Caco-2 (cell line): ENCODE measurements at regions not wholly inside any gene's neighbourhood (a gene's known extent, or its start where the extent isn't known, plus 50 kb on each side); places are given as distances from the start of the nearest gene placed in this dataset.

Experiments
- BruUV-seq: library from RNA; stranded (reverse); fragments of 400-500 nt; replicated peaks from 2 replicates; lab custom pipeline; 2021; lab: Mats Ljungman, UMichigan
- CTCF ChIA-PET: fragments of 300-600 bp; sonication (Branson Sonifier 250); formaldehyde crosslinking; loops from one replicate; lab custom pipeline; 2022; ENCODE audit warnings: antibody characterized with exemption; lab: Charles Lee
- POLR2A ChIA-PET: fragments of 300-600 bp; sonication (Branson Sonifier 250); formaldehyde crosslinking; loops from one replicate; lab custom pipeline; 2022; ENCODE audit warnings: antibody characterized with exemption; lab: Charles Lee
- DNase-seq, 2 experiments: peaks; one replicate each; pipeline versions ENCODE4 v3.0.0 to v3.0.0-alpha.2; 2020 to 2022
- H3K27me3 ChIP-seq: replicated peaks from 2 replicates; pipeline ENCODE4 v1.6.0; 2011; ENCODE audit warnings: low read length; ENCODE audit not compliant: control insufficient read depth, insufficient read depth
- H3K36me3 ChIP-seq: 2 replicates; pipeline ENCODE4 v1.5.1; 2011; ENCODE audit warnings: low read length; ENCODE audit not compliant: control insufficient read depth, insufficient read depth
- H3K4me1 ChIP-seq: fragments of 250-450 bp; sonication (Bioruptor Pico); 2 replicates; pipeline ENCODE4 v1.5.1; 2020; ENCODE audit warnings: mild to moderate bottlenecking
- H3K4me3 ChIP-seq: 2 replicates; pipeline ENCODE4 v1.5.1; 2011; ENCODE audit warnings: low read depth, mild to moderate bottlenecking, control low read depth, low read length
- H3K9me3 ChIP-seq: fragments of 250-450 bp; sonication (Bioruptor Pico); 2 replicates; pipeline ENCODE4 v1.5.1; 2020; ENCODE audit warnings: mild to moderate bottlenecking, moderate library complexity
- H3K27ac Mint-ChIP-seq: one replicate; pipeline ENCODE4 v1.8.0; 2022; ENCODE audit warnings: mixed read lengths; ENCODE audit not compliant: unreplicated experiment
- H3K27me3 Mint-ChIP-seq: one replicate; pipeline ENCODE4 v1.8.0; 2022; ENCODE audit warnings: mixed read lengths; ENCODE audit not compliant: insufficient read depth, unreplicated experiment
- H3K36me3 Mint-ChIP-seq: one replicate; pipeline ENCODE4 v1.8.0; 2022; ENCODE audit warnings: mild to moderate bottlenecking, mixed read lengths; ENCODE audit not compliant: insufficient read depth, unreplicated experiment
- H3K4me1 Mint-ChIP-seq: one replicate; pipeline ENCODE4 v1.8.0; 2022; ENCODE audit warnings: low read depth, mixed read lengths; ENCODE audit not compliant: unreplicated experiment
- H3K4me3 Mint-ChIP-seq: one replicate; pipeline ENCODE4 v1.8.0; 2022; ENCODE audit warnings: mild to moderate bottlenecking, moderate library complexity, mixed read lengths; ENCODE audit not compliant: unreplicated experiment
- H3K9me3 Mint-ChIP-seq: one replicate; pipeline ENCODE4 v1.8.0; 2022; ENCODE audit warnings: mixed read lengths; ENCODE audit not compliant: unreplicated experiment
- intact Hi-C: fragments of 100-400 bp; cut with micrococcal nuclease; formaldehyde crosslinking; loops from one replicate; pipeline ENCODE4 v1.10.0; 2022; ENCODE audit not compliant: unreplicated experiment
- TF ChIP-seq, protein P1 (sequence below), 2 experiments: fragments of 200-600 bp in 1 of 2; IDR thresholded peaks; 1 replicate in 1 of 2; 2 replicates in 1 of 2; pipeline versions ENCODE4 v1.5.1 to v1.8.0; 2011 to 2022; ENCODE audit warnings: antibody characterized with exemption in 1 of 2, control low read depth in 1 of 2, inconsistent platforms in 1 of 2, low read depth in 1 of 2, low read length in 1 of 2, mild to moderate bottlenecking in 1 of 2, moderate library complexity in 1 of 2; ENCODE audit not compliant: insufficient read depth in 1 of 2, severe bottlenecking in 1 of 2, unreplicated experiment in 1 of 2

DNA sequence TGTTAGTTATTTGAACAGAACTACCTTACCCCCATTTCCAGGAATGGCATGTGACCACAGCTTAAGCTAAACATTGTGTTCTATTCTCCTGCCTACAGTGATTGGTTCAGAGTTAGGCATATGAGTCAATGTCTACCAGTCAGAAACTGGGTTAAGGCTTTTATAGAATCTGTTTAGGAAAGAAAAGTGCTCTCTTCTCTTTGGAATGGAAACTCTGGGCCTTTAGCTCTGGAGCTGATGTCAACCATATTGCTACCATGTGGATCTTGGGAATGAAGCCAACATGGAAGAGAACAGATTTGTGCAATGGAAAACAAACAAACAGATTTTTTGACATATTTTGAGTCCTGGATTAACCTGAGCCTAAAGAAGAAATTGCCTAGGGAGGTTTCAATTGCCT, 488.9 kb upstream of the TNC start:
- DNase-seq: no peak
- Mint-ChIP-seq H3K27me3 (peaks cover 4% of the 10 kb centered on the region), H3K9me3 (no peaks in the 10 kb centered on the region), H3K36me3 (no peaks in the 10 kb centered on the region), H3K4me3 (no peak overlapping the region), H3K4me1 (no peaks in the 10 kb centered on the region), H3K27ac (no peak overlapping the region)
- TF ChIP-seq, protein P1, sequence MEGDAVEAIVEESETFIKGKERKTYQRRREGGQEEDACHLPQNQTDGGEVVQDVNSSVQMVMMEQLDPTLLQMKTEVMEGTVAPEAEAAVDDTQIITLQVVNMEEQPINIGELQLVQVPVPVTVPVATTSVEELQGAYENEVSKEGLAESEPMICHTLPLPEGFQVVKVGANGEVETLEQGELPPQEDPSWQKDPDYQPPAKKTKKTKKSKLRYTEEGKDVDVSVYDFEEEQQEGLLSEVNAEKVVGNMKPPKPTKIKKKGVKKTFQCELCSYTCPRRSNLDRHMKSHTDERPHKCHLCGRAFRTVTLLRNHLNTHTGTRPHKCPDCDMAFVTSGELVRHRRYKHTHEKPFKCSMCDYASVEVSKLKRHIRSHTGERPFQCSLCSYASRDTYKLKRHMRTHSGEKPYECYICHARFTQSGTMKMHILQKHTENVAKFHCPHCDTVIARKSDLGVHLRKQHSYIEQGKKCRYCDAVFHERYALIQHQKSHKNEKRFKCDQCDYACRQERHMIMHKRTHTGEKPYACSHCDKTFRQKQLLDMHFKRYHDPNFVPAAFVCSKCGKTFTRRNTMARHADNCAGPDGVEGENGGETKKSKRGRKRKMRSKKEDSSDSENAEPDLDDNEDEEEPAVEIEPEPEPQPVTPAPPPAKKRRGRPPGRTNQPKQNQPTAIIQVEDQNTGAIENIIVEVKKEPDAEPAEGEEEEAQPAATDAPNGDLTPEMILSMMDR (IDR thresholded peaks at IDR 0.05; ENCODE audit: insufficient read depth in 1 of 2, low read depth in 1 of 2, low read length in 1 of 2, severe bottlenecking in 1 of 2, unreplicated experiment in 1 of 2): no peak
- H3K4me3 ChIP-seq: no peak overlapping the region
- no peaks in the 10 kb centered on the region for H3K4me1 ChIP-seq
- CTCF ChIA-PET: no interaction called here
- H3K36me3 ChIP-seq: no peaks in the 10 kb centered on the region
- H3K27me3 ChIP-seq: no peaks in the 10 kb centered on the region
- POLR2A ChIA-PET: no interaction called here
- H3K9me3 ChIP-seq: no peaks in the 10 kb centered on the region
- intact Hi-C loops: no loop called here
- BruUV-seq: no TSS peak

DNA sequence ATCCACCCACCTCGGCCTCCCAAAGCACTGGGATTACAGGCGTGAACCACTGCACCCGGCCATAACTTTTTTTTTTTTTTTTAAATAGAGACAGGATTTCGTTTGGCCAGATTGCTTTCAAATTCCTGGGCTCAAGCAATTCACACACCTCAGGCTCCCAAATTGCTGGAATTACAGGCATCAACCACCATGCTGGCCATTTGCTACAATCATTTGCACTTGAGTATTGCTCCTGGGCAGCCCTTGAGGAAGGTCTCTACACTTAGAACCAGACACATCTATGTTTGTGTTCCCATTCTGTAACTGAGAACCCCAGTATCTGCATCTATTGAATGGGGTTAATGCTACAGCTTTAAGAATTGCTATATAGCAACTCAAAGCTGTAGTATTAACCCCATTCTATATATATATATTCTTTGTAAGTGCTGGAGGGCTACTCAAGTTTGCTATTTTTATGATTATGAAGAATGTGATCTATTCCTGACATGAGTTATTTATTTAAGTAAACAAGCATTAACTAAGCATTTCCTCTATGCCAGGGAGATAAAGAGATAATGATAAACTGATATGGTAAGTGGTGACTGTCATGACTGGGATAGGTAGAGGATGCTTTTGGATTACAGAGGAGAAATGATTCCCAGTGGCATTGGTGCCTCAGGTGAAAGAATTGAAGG, 496.5 kb upstream of the TNC start:
- POLR2A ChIA-PET: no interaction called here
- TF ChIP-seq, protein P1 (IDR thresholded peaks at IDR 0.05; ENCODE audit: insufficient read depth in 1 of 2, low read depth in 1 of 2, low read length in 1 of 2, severe bottlenecking in 1 of 2, unreplicated experiment in 1 of 2): no peak
- Histone ChIP-seq H3K27me3 (no peaks in the 10 kb centered on the region), H3K4me1 (no peaks in the 10 kb centered on the region), H3K9me3 (no peaks in the 10 kb centered on the region), H3K36me3 (no peaks in the 10 kb centered on the region), H3K4me3 (no peak overlapping the region)
- no TSS peak for BruUV-seq
- H3K27me3 Mint-ChIP-seq: peaks cover 10% of the 10 kb centered on the region
- intact Hi-C loops: no loop called here
- CTCF ChIA-PET: interaction anchor here (0.5 to 0.8 kb wide), 2 partner anchors 29 to 1248 kb away, joined by 3 to 4 read pairs; no protein-coding TSS in a partner anchor
- no peak overlapping the region for H3K4me3 Mint-ChIP-seq
- H3K27ac Mint-ChIP-seq: no peak overlapping the region
- H3K9me3 Mint-ChIP-seq: no peaks in the 10 kb centered on the region
- H3K4me1 Mint-ChIP-seq: no peaks in the 10 kb centered on the region
- H3K36me3 Mint-ChIP-seq: no peaks in the 10 kb centered on the region
- DNase-seq: no peak

DNA sequence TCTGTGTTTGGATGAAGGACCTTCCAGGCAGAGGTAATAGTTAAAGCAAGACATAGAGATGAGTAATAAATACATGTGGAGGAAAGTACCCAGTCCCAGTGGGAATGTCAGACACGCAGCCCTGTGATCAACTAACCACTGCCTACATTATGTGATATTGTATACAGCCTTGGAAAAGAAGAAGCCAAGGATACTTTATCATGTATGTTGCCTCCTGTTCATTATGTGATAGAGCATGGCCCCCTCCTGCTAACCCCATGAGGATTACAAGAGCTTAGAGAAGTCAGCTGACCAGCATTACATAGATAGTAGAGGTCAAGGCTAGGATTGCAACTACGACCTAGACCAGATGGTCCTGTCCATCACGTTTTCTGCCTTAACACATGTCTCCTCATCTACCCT, 497.0 kb upstream of the TNC start:
- H3K4me1 Mint-ChIP-seq: no peaks in the 10 kb centered on the region
- H3K27me3 Mint-ChIP-seq: peaks cover 10% of the 10 kb centered on the region
- H3K27me3 ChIP-seq: no peaks in the 10 kb centered on the region
- H3K4me3 Mint-ChIP-seq: no peak overlapping the region
- ChIA-PET POLR2A (no interaction called here), CTCF (interaction anchor here (0.8 kb wide), 1 partner anchor 28 kb away, joined by 4 read pairs; no protein-coding TSS in a partner anchor)
- no TSS peak for BruUV-seq
- no peaks in the 10 kb centered on the region for H3K36me3 Mint-ChIP-seq
- no peaks in the 10 kb centered on the region for H3K9me3 ChIP-seq
- no peaks in the 10 kb centered on the region for H3K4me1 ChIP-seq
- TF ChIP-seq, protein P1 (IDR thresholded peaks at IDR 0.05; ENCODE audit: insufficient read depth in 1 of 2, low read depth in 1 of 2, low read length in 1 of 2, severe bottlenecking in 1 of 2, unreplicated experiment in 1 of 2): no peak
- no peak for DNase-seq
- H3K27ac Mint-ChIP-seq: no peak overlapping the region
- H3K36me3 ChIP-seq: no peaks in the 10 kb centered on the region
- intact Hi-C loops: no loop called here
- no peak overlapping the region for H3K4me3 ChIP-seq
- no peaks in the 10 kb centered on the region for H3K9me3 Mint-ChIP-seq
